H1 (cell line): ENCODE measurements at regions not wholly inside any gene's neighbourhood (a gene's known extent, or its start where the extent isn't known, plus 50 kb on each side); places are given as distances from the start of the nearest gene placed in this dataset.

Experiments
- KDM4A ChIP-seq: IDR thresholded peaks from one replicate; pipeline ENCODE4 v1.7.1; 2012; ENCODE audit warnings: low read depth, mild to moderate bottlenecking, moderate library complexity, low read length, inconsistent platforms; ENCODE audit not compliant: severe bottlenecking
- NANOG ChIP-seq: IDR thresholded peaks from 2 replicates; pipeline ENCODE4 v1.6.1; 2011; ENCODE audit warnings: low read length, low read depth, mild to moderate bottlenecking, inconsistent platforms; ENCODE audit not compliant: insufficient read depth, poor library complexity, severe bottlenecking
- SP1 ChIP-seq: IDR thresholded peaks from 2 replicates; pipeline ENCODE4 v1.6.1; 2011; ENCODE audit warnings: low read depth, low read length
- TEAD4 ChIP-seq: IDR thresholded peaks from 2 replicates; pipeline ENCODE4 v1.6.1; 2012; ENCODE audit warnings: low read depth, low read length, inconsistent platforms, mixed read lengths

- no peak for TF ChIP-seq NANOG
- TF ChIP-seq KDM4A: no peak
- TF ChIP-seq SP1: no peak
- TF ChIP-seq TEAD4: no peak
Measured at GRCh38 chr7:4549681-4550080, 132.4 kb upstream of the FOXK1 start (continued).
